NT2/D1 (cell line): ENCODE measurements at regions not wholly inside any gene's neighbourhood (a gene's known extent, or its start where the extent isn't known, plus 50 kb on each side); places are given as distances from the start of the nearest gene placed in this dataset.

Source experiments
- DNase-seq: peaks from one replicate; pipeline ENCODE4 v3.0.0-alpha.2; 2011; ENCODE audit warnings: low read depth, low spot score
- H3K27me3 ChIP-seq: 2 replicates; pipeline ENCODE4 v1.6.0; 2011; ENCODE audit warnings: mild to moderate bottlenecking; ENCODE audit not compliant: insufficient read length, insufficient read depth
- H3K36me3 ChIP-seq: 2 replicates; pipeline ENCODE4 v1.6.1; 2011; ENCODE audit warnings: mild to moderate bottlenecking, low read length, mixed read lengths; ENCODE audit not compliant: insufficient read depth, insufficient read length
- H3K4me1 ChIP-seq: 2 replicates; pipeline ENCODE4 v1.5.1; 2011; ENCODE audit not compliant: insufficient read depth, insufficient read length
- H3K4me3 ChIP-seq: 2 replicates; pipeline ENCODE4 v1.5.1; 2011; ENCODE audit warnings: low read depth; ENCODE audit not compliant: insufficient read length
- H3K9ac ChIP-seq: 2 replicates; pipeline ENCODE4 v1.6.0; 2011; ENCODE audit warnings: low read depth; ENCODE audit not compliant: insufficient read length
- H3K9me3 ChIP-seq: 2 replicates; pipeline ENCODE4 v1.5.1; 2011; ENCODE audit warnings: mild to moderate bottlenecking, low read length; ENCODE audit not compliant: insufficient read depth
- SUZ12 ChIP-seq: IDR thresholded peaks from 2 replicates; pipeline ENCODE4 v1.6.1; 2011; ENCODE audit not compliant: insufficient read length, insufficient read depth; ENCODE audit errors: extremely low read depth
- YY1 ChIP-seq: IDR thresholded peaks from 2 replicates; pipeline ENCODE4 v1.6.1; 2011; ENCODE audit not compliant: insufficient read length, insufficient read depth
- ZNF274 ChIP-seq: IDR thresholded peaks from 2 replicates; pipeline ENCODE4 v1.6.1; 2011; ENCODE audit warnings: mild to moderate bottlenecking, low read depth, low read length

DNA sequence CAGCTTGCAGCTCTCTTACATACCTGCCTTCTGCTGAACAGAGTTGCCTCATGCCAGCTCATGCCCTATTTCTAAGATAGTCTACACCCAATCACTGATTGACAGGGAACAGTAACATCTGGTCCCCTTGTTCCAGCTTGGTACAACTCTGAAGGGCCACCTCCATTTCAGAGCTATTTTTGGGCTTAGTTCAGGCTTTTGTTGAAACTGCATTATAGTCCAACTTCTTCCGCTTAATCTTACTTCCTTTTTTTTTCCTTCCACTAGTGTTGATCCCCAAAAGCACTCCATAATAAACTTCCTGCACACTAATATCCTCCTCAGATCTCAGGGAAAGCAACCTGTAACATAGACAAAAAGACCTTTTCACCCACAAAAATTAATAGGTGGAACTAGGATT lies 65.7 kb upstream of the TNFRSF21 start:
- Histone ChIP-seq H3K4me3 (no peak overlapping the region), H3K36me3 (no peaks in the 10 kb centered on the region), H3K9ac (no peak overlapping the region), H3K27me3 (no peaks in the 10 kb centered on the region), H3K4me1 (peaks cover 2% of the 10 kb centered on the region), H3K9me3 (no peaks in the 10 kb centered on the region)
- no peak for DNase-seq
- TF ChIP-seq ZNF274 = no peak
- TF ChIP-seq YY1 = no peak

DNA sequence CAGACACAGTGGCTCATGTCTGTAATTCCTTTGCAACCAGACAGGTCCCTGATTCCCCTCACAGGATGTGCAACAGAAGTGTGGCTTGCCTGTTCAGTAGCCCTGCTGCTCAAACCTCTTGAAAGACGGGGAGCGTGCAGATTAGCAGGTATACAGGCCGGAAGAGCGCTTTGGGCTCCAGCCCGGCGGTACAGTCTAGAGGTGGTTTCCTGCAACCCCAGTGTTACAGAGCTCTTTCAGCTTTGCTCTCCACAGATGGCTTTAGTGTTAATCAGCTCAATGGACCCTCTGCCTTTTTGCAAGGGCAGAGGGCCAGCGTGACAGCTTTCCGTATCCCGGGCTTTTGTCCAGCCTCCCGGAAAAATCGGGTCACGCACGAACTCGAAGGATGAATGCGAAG lies 67.2 kb upstream of the TNFRSF21 start:
- no peak overlapping the region for H3K4me3 ChIP-seq

DNA sequence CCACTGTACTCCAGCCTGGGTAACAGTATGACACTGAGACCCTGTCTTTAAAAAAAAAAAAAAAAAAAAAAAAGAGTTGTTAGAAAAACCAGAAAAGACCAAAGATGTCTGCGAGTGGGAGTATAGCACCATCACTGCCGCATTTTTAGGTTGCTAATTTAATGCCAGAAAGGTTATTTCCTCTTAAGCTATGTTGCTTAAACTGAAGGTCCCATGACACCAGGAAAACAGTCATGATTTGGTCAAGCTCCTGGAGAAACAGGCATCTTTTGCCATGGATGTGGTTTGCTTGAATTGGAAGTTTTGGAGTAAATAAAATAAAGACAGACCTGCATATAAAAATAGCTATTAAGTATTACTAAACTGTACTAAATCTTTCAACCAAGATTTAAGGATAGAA lies 68.3 kb upstream of the TNFRSF21 start:
- no peaks in the 10 kb centered on the region for H3K36me3 ChIP-seq
- H3K9ac ChIP-seq = no peak overlapping the region
- no peaks in the 10 kb centered on the region for H3K27me3 ChIP-seq
- H3K4me3 ChIP-seq = no peak overlapping the region
- H3K4me1 ChIP-seq = no peaks in the 10 kb centered on the region
- TF ChIP-seq SUZ12 (no peak), ZNF274 (no peak), YY1 (no peak)
- no peaks in the 10 kb centered on the region for H3K9me3 ChIP-seq
- DNase-seq = no peak

More for the DNA sequence above, 67.2 kb upstream of the TNFRSF21 start:
- TF ChIP-seq SUZ12 (no peak), YY1 (no peak), ZNF274 (no peak)
- Histone ChIP-seq H3K9me3 (no peaks in the 10 kb centered on the region), H3K4me1 (peaks cover 2% of the 10 kb centered on the region), H3K9ac (no peak overlapping the region), H3K27me3 (no peaks in the 10 kb centered on the region), H3K36me3 (no peaks in the 10 kb centered on the region)
- no peak for DNase-seq

DNA sequence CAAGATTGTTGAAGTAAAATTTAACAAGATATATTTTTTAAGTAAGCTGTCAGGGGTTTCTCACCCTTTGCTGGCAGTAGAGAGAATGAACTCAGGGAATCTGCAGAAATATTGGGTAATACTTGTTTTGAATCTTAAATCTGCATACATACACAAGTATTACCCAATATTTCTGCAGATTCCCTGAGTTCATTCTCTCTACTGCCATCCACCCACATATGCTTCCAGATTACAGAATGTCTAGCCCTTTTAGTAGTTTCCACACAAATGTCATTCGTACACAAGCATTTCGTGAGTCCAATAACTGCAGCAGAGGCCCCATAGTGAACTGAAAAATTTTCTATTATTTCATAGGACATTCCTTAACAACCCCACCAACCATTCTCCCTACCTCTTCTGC lies 69.6 kb upstream of the TNFRSF21 start:
- no peaks in the 10 kb centered on the region for H3K27me3 ChIP-seq
- H3K4me3 ChIP-seq = no peak overlapping the region
- no peak for DNase-seq
- H3K9ac ChIP-seq = no peak overlapping the region
- no peaks in the 10 kb centered on the region for H3K9me3 ChIP-seq
- no peak for TF ChIP-seq ZNF274
- TF ChIP-seq YY1 = no peak
- TF ChIP-seq SUZ12 = no peak
- H3K36me3 ChIP-seq = no peaks in the 10 kb centered on the region
- no peaks in the 10 kb centered on the region for H3K4me1 ChIP-seq

DNA sequence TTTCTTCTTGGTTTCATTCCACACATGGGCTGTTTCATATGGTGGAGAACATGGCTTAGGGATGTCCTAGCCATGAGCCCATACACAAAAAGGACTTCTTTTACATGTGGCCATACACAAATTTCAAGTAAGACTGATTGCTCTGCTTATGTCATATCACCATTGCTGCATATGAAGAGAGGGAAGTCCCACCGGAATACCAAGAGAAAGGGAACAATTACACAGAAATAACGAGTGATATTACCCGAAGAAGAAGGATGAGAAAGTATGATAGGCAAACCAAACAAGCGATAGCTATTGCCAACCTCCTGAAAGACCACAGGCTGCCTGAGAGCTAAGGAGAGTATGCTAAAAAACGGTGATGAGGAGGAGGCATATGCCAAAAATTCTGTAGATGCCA lies 70.5 kb upstream of the TNFRSF21 start:
- DNase-seq = no peak
- H3K4me1 ChIP-seq = no peaks in the 10 kb centered on the region
- no peak overlapping the region for H3K4me3 ChIP-seq
- no peaks in the 10 kb centered on the region for H3K9me3 ChIP-seq
- H3K36me3 ChIP-seq = no peaks in the 10 kb centered on the region
- TF ChIP-seq SUZ12 (no peak), YY1 (no peak), ZNF274 (no peak)
- no peaks in the 10 kb centered on the region for H3K27me3 ChIP-seq
- no peak overlapping the region for H3K9ac ChIP-seq

DNA sequence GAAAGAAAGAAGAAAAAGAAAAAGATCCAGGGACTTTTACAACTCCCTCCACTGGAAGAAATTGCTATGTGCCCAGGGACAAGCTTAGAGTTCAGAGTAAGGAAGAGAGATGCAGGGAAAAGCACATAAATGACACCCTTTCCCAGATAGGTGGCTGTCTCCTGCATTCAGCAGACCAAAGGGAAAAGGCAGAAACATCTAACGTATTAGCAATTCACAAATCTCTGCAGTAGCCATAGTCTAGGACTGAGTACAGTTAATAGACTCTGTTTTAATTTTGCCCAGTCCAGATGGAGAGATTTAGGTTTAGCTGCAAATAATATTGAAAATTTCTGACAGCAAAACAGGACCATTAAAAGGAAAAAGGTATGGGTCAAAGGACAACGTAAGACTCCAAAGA lies 71.3 kb upstream of the TNFRSF21 start:
- TF ChIP-seq SUZ12 = no peak
- no peak for TF ChIP-seq ZNF274
- no peak for TF ChIP-seq YY1
- 0 out of 2 replicates have a peak, but pooled peaks cover 7% of the 10 kb centered on the region for H3K9me3 ChIP-seq
- no peaks in the 10 kb centered on the region for H3K27me3 ChIP-seq
- no peak overlapping the region for H3K4me3 ChIP-seq
- no peak for DNase-seq
- no peak overlapping the region for H3K9ac ChIP-seq
- no peaks in the 10 kb centered on the region for H3K36me3 ChIP-seq
- no peaks in the 10 kb centered on the region for H3K4me1 ChIP-seq

DNA sequence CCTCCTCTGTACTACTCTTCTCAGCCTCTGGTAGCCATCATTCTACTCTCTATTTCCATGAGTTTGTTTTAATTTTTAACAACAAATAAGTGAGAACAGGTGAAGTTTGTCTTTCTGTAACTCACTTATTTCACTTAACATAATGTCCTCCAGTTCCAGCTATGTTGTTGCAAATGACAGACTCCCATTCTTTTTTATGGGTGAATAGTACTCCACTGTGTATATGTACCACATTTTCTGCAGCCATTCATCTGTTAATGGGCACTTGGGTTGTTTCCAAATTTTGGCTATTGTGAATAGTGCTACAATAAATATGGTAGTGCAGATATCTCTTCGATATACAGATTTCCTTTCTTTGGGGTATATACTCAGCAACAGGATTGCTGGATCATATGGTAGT lies 73.7 kb upstream of the TNFRSF21 start:
- H3K36me3 ChIP-seq = no peaks in the 10 kb centered on the region
- no peaks in the 10 kb centered on the region for H3K27me3 ChIP-seq
- no peak overlapping the region for H3K4me3 ChIP-seq
- DNase-seq = no peak
- H3K9ac ChIP-seq = no peak overlapping the region
- 0 out of 2 replicates have a peak, but pooled peaks cover 7% of the 10 kb centered on the region for H3K9me3 ChIP-seq
- no peaks in the 10 kb centered on the region for H3K4me1 ChIP-seq
- TF ChIP-seq YY1 = no peak
- no peak for TF ChIP-seq SUZ12
- TF ChIP-seq ZNF274 = no peak

DNA sequence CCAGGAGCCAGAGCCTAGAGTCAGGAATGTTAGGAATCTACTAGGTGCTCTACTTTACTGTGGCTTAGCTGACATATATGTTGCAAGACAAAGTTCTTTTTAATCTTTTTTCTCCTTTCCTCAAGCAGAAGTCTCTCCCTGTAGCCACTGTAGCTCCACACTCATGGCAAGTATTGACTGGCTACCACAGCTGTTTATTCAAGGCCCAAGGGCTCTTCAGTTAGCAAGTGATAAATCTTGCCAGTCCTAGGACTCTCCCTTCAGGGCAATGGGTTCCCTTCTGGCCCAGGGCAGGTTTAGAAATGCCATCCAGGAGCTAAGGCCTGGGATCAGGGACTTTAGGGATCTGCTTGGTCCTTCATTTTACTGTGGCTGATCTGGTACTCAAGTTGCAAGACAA lies 82.0 kb upstream of the TNFRSF21 start:
- Histone ChIP-seq H3K4me1 (no peaks in the 10 kb centered on the region), H3K36me3 (no peaks in the 10 kb centered on the region), H3K9ac (no peak overlapping the region), H3K9me3 (no peaks in the 10 kb centered on the region), H3K27me3 (no peaks in the 10 kb centered on the region), H3K4me3 (no peak overlapping the region)
- no peak for DNase-seq
- TF ChIP-seq YY1 (no peak), SUZ12 (no peak), ZNF274 (no peak)
